CD14-positive monocyte (primary cell): ENCODE measurements at regions not wholly inside any gene's neighbourhood (a gene's known extent, or its start where the extent isn't known, plus 50 kb on each side); places are given as distances from the start of the nearest gene placed in this dataset.

ENCODE experiments used
- DNase-seq, 3 donors: peaks; one replicate each; pipeline ENCODE4 v3.0.0-alpha.2; 2011 to 2022
- H2AFZ ChIP-seq: 2 replicates; pipeline ENCODE4 v1.6.0; 2012; ENCODE audit warnings: mild to moderate bottlenecking, low read depth, low read length, inconsistent platforms; ENCODE audit not compliant: insufficient read depth, poor library complexity, severe bottlenecking
- H3K27ac ChIP-seq, 2 donors: 1 replicate in 1 of 2; 2 replicates in 1 of 2; pipeline ENCODE4 v1.5.1; 2012 to 2013; ENCODE audit warnings: low read length in 2 of 2, control low read depth in 1 of 2, inconsistent platforms in 1 of 2, low read depth in 1 of 2, mild to moderate bottlenecking in 1 of 2
- H3K27me3 ChIP-seq, 2 donors: one replicate each; pipeline versions ENCODE4 v1.6.0 to v1.6.1; 2011 to 2013; ENCODE audit warnings: low read length in 2 of 2; ENCODE audit not compliant: control insufficient read depth in 2 of 2, insufficient read depth in 2 of 2
- H3K36me3 ChIP-seq, 2 donors: replicated peaks in 1 of 2; 1 replicate in 1 of 2; 2 replicates in 1 of 2; pipeline versions ENCODE4 v1.5.1 to v1.6.1; 2012 to 2013; ENCODE audit warnings: low read length in 2 of 2, control low read depth in 1 of 2, inconsistent platforms in 1 of 2, mild to moderate bottlenecking in 1 of 2; ENCODE audit not compliant: insufficient read depth in 2 of 2, control insufficient read depth in 1 of 2
- H3K4me1 ChIP-seq, 2 donors: 1 replicate in 1 of 2; 2 replicates in 1 of 2; pipeline versions ENCODE4 v1.5.1 to v1.6.1; 2012 to 2013; ENCODE audit warnings: low read length in 2 of 2, control low read depth in 1 of 2, inconsistent platforms in 1 of 2, mild to moderate bottlenecking in 1 of 2, moderate library complexity in 1 of 2; ENCODE audit not compliant: insufficient read depth in 2 of 2, control insufficient read depth in 1 of 2
- H3K4me2 ChIP-seq: replicated peaks from 2 replicates; pipeline ENCODE3; 2012; ENCODE audit warnings: low read length, moderate library complexity, mild to moderate bottlenecking; ENCODE audit not compliant: poor library complexity, severe bottlenecking; ENCODE audit errors: extremely low read depth
- H3K4me3 ChIP-seq, 3 experiments: fragments of 200-600 bp in 1 of 3; sonication (generic) in 1 of 3; replicated peaks in 1 of 3; 1 replicate in 2 of 3; 2 replicates in 1 of 3; pipeline ENCODE4 v1.5.1; 2011 to 2013; ENCODE audit warnings: low read length in 3 of 3, mild to moderate bottlenecking in 3 of 3, control low read depth in 2 of 3, low read depth in 2 of 3, inconsistent platforms in 1 of 3, moderate library complexity in 1 of 3
- H3K79me2 ChIP-seq: 2 replicates; pipeline ENCODE4 v1.6.0; 2012; ENCODE audit warnings: mild to moderate bottlenecking, control low read depth, inconsistent platforms, low read length, moderate library complexity; ENCODE audit not compliant: insufficient read depth
- H3K9ac ChIP-seq: 2 replicates; pipeline ENCODE4 v1.6.0; 2017; ENCODE audit warnings: low read length, mild to moderate bottlenecking; ENCODE audit not compliant: insufficient read depth, poor library complexity, severe bottlenecking
- H3K9me3 ChIP-seq, 2 donors: replicated peaks in 1 of 2; 1 replicate in 1 of 2; 2 replicates in 1 of 2; pipeline versions ENCODE4 v1.5.1 to v1.6.1; 2012 to 2013; ENCODE audit warnings: low read length in 2 of 2, control low read depth in 1 of 2; ENCODE audit not compliant: control insufficient read depth in 1 of 2, insufficient read depth in 1 of 2
- H4K20me1 ChIP-seq: 2 replicates; pipeline ENCODE4 v1.6.0; 2012; ENCODE audit warnings: mild to moderate bottlenecking, low read length, control low read depth, moderate library complexity; ENCODE audit not compliant: insufficient read depth
- H3K27ac Mint-ChIP-seq, 7 donors: one replicate each; pipeline ENCODE4 v1.8.0; 2020; ENCODE audit warnings: mild to moderate bottlenecking in 7 of 7, mixed read lengths in 7 of 7, moderate library complexity in 6 of 7, inconsistent platforms in 2 of 7
- H3K27me3 Mint-ChIP-seq, 3 donors: one replicate each; pipeline ENCODE4 v1.8.0; 2021 to 2022; ENCODE audit warnings: low read depth in 3 of 3, mild to moderate bottlenecking in 3 of 3, mixed read lengths in 3 of 3, moderate library complexity in 3 of 3, inconsistent platforms in 1 of 3
- H3K36me3 Mint-ChIP-seq, 2 donors: one replicate each; pipeline ENCODE4 v1.8.0; 2020; ENCODE audit warnings: mixed read lengths in 2 of 2, inconsistent platforms in 1 of 2, mild to moderate bottlenecking in 1 of 2
- H3K4me1 Mint-ChIP-seq: one replicate; pipeline ENCODE4 v1.8.0; 2020; ENCODE audit warnings: mild to moderate bottlenecking, mixed read lengths
- H3K4me3 Mint-ChIP-seq, 2 donors: one replicate each; pipeline ENCODE4 v1.8.0; 2020; ENCODE audit warnings: mild to moderate bottlenecking in 2 of 2, mixed read lengths in 2 of 2, moderate library complexity in 1 of 2
- H3K9me3 Mint-ChIP-seq, 7 donors: one replicate each; pipeline ENCODE4 v1.8.0; 2020 to 2022; ENCODE audit warnings: mixed read lengths in 7 of 7, mild to moderate bottlenecking in 6 of 7, moderate library complexity in 6 of 7, inconsistent platforms in 2 of 7
- CTCF ChIP-seq: fragments of 200-600 bp; IDR thresholded peaks from one replicate; pipeline ENCODE4 v1.8.0; 2022; ENCODE audit warnings: antibody characterized with exemption, mild to moderate bottlenecking
- WGBS: methylation state at CpG from one replicate; pipeline ENCODE4 v1.1.5; 2013; ENCODE audit warnings: missing lambda C conversion rate; ENCODE audit not compliant: insufficient coverage; 5-methylcytosine and 5-hydroxymethylcytosine counted together
- intact Hi-C, 2 donors: fragments of 100-400 bp; cut with micrococcal nuclease; formaldehyde crosslinking; loops; one replicate each; pipeline versions ENCODE4 v1.15.0 to v1.15.1; 2023

GRCh38 chr11:24233041-24233440, 263.8 kb upstream of the LUZP2 start:
- H3K4me3 Mint-ChIP-seq: no peak overlapping the region
- peaks cover 0 to 7% (median 3%) of the 10 kb centered on the region in 7 donors for H3K9me3 Mint-ChIP-seq
- H3K4me1 ChIP-seq: no peaks in the 10 kb centered on the region
- no peak overlapping the region for H3K4me3 ChIP-seq
- H3K27ac ChIP-seq: no peak overlapping the region
- no peak for DNase-seq
- TF ChIP-seq CTCF: no peak
- no CpG with 5 or more reads among the region's 1 CpG for WGBS
- no peaks in the 10 kb centered on the region for H3K27me3 ChIP-seq
- H3K79me2 ChIP-seq: no peaks in the 10 kb centered on the region
- no peak overlapping the region for H2AFZ ChIP-seq
- H3K27me3 Mint-ChIP-seq: no peaks in the 10 kb centered on the region
- no peaks in the 10 kb centered on the region for H3K36me3 ChIP-seq
- H3K9ac ChIP-seq: no peak overlapping the region
- H3K4me1 Mint-ChIP-seq: no peaks in the 10 kb centered on the region
- peaks cover 0 to 9% of the 10 kb centered on the region in 2 donors for H3K9me3 ChIP-seq
- no peak overlapping the region for H3K27ac Mint-ChIP-seq
- H3K4me2 ChIP-seq: no peak overlapping the region
- intact Hi-C loops: no loop called here
- H4K20me1 ChIP-seq: no peaks in the 10 kb centered on the region
- H3K36me3 Mint-ChIP-seq: no peaks in the 10 kb centered on the region

GRCh38 chr11:24234822-24235508, 261.9 kb upstream of the LUZP2 start:
- no peaks in the 10 kb centered on the region for H3K27me3 ChIP-seq
- intact Hi-C loops: no loop called here
- Mint-ChIP-seq H3K27ac (no peak overlapping the region), H3K4me3 (no peak overlapping the region), H3K4me1 (no peaks in the 10 kb centered on the region), H3K36me3 (no peaks in the 10 kb centered on the region), H3K27me3 (no peaks in the 10 kb centered on the region), H3K9me3 (peaks cover 0 to 4% (median 2%) of the 10 kb centered on the region in 7 donors)
- no peak for TF ChIP-seq CTCF
- H3K36me3 ChIP-seq: no peaks in the 10 kb centered on the region
- no peaks in the 10 kb centered on the region for H3K4me1 ChIP-seq
- H2AFZ ChIP-seq: no peak overlapping the region
- 60% methylated on average over 1 of the region's 4 CpGs for WGBS
- no peak overlapping the region for H3K9ac ChIP-seq
- H3K79me2 ChIP-seq: no peaks in the 10 kb centered on the region
- H3K4me3 ChIP-seq: no peak overlapping the region
- no peak overlapping the region for H3K27ac ChIP-seq
- no peaks in the 10 kb centered on the region for H4K20me1 ChIP-seq
- no peak for DNase-seq
- peaks cover 0 to 9% of the 10 kb centered on the region in 2 donors for H3K9me3 ChIP-seq
- H3K4me2 ChIP-seq: no peak overlapping the region
